ENCODE measurements at regions not wholly inside any gene's neighbourhood (a gene's known extent, or its start where the extent isn't known, plus 50 kb on each side); places are given as distances from the start of the nearest gene placed in this dataset.

GRCh38 chr3:10669490-10670048, 146.5 kb upstream of the SLC6A11 start:
- no peak overlapping the region for H3K27ac ChIP-seq
- H3K4me1 ChIP-seq (ENCODE audit: low read depth, poor library complexity, severe bottlenecking), result no peaks in the 10 kb centered on the region
- no peaks in the 10 kb centered on the region for H4K20me1 ChIP-seq (ENCODE audit: insufficient read depth)
- no peak overlapping the region for H3K9ac ChIP-seq
- TF ChIP-seq, protein P1, sequence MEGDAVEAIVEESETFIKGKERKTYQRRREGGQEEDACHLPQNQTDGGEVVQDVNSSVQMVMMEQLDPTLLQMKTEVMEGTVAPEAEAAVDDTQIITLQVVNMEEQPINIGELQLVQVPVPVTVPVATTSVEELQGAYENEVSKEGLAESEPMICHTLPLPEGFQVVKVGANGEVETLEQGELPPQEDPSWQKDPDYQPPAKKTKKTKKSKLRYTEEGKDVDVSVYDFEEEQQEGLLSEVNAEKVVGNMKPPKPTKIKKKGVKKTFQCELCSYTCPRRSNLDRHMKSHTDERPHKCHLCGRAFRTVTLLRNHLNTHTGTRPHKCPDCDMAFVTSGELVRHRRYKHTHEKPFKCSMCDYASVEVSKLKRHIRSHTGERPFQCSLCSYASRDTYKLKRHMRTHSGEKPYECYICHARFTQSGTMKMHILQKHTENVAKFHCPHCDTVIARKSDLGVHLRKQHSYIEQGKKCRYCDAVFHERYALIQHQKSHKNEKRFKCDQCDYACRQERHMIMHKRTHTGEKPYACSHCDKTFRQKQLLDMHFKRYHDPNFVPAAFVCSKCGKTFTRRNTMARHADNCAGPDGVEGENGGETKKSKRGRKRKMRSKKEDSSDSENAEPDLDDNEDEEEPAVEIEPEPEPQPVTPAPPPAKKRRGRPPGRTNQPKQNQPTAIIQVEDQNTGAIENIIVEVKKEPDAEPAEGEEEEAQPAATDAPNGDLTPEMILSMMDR (conservative IDR thresholded peaks at IDR 0.05; ENCODE audit: low read depth, low read length), result no peak
- H3K79me2 ChIP-seq (ENCODE audit: insufficient read depth, low read depth), result no peaks in the 10 kb centered on the region
- no peak overlapping the region for H2AFZ ChIP-seq (ENCODE audit: low read depth)
- no peak overlapping the region for H3K4me3 ChIP-seq (IDR thresholded peaks at IDR 0.05; ENCODE audit: insufficient read depth, low read depth, low read length)
- no peaks in the 10 kb centered on the region for H3K36me3 ChIP-seq (ENCODE audit: insufficient read depth)
- no peaks in the 10 kb centered on the region for H3K27me3 ChIP-seq (ENCODE audit: insufficient read depth, low read depth)
- H3K4me2 ChIP-seq, result no peak overlapping the region

GRCh38 chr3:10672422-10672821, 143.6 kb upstream of the SLC6A11 start:
- Histone ChIP-seq H4K20me1 (ENCODE audit: insufficient read depth) (no peaks in the 10 kb centered on the region), H3K27me3 (ENCODE audit: insufficient read depth, low read depth) (no peaks in the 10 kb centered on the region), H3K36me3 (ENCODE audit: insufficient read depth) (no peaks in the 10 kb centered on the region), H3K4me3 (IDR thresholded peaks at IDR 0.05; ENCODE audit: insufficient read depth, low read depth, low read length) (no peak overlapping the region), H3K4me2 (no peak overlapping the region), H3K27ac (no peak overlapping the region), H3K79me2 (ENCODE audit: insufficient read depth, low read depth) (no peaks in the 10 kb centered on the region), H3K9ac (no peak overlapping the region), H2AFZ (ENCODE audit: low read depth) (no peak overlapping the region), H3K4me1 (ENCODE audit: low read depth, poor library complexity, severe bottlenecking) (no peaks in the 10 kb centered on the region)
- TF ChIP-seq, protein P1 (conservative IDR thresholded peaks at IDR 0.05; ENCODE audit: low read depth, low read length), result no peak

- Histone ChIP-seq H3K79me2 (ENCODE audit: insufficient read depth, low read depth) (no peaks in the 10 kb centered on the region), H3K4me2 (no peak overlapping the region), H3K4me1 (ENCODE audit: low read depth, poor library complexity, severe bottlenecking) (no peaks in the 10 kb centered on the region), H2AFZ (ENCODE audit: low read depth) (no peak overlapping the region), H4K20me1 (ENCODE audit: insufficient read depth) (no peaks in the 10 kb centered on the region), H3K36me3 (ENCODE audit: insufficient read depth) (no peaks in the 10 kb centered on the region), H3K9ac (no peak overlapping the region), H3K27ac (no peak overlapping the region), H3K4me3 (IDR thresholded peaks at IDR 0.05; ENCODE audit: insufficient read depth, low read depth, low read length) (no peak overlapping the region), H3K27me3 (ENCODE audit: insufficient read depth, low read depth) (no peaks in the 10 kb centered on the region)
- TF ChIP-seq, protein P1 (conservative IDR thresholded peaks at IDR 0.05; ENCODE audit: low read depth, low read length), result no peak
These were observed 141.4 kb upstream of the SLC6A11 start for GRCh38 chr3:10674578-10674977.

DNA sequence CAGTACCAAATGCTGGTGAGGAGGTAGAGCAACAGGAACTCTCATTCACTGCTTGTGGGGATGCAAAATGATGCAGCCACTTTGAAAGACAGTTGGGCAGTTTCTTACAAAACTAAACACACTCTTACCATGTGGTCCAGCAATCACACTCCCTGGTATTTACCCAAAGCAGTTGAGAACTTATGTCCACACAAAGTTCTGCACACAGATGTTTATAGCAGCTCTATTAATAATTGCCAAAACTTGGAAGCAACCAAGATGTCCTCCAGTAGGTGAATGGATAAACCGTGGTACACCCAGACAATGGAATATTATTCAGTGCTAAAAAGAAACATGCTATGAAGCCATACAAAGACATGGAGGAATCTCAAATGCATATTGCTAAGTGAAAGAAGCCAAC, 139.1 kb upstream of the SLC6A11 start:
- TF ChIP-seq, protein P1 (conservative IDR thresholded peaks at IDR 0.05; ENCODE audit: low read depth, low read length), result no peak
- no peaks in the 10 kb centered on the region for H3K27me3 ChIP-seq (ENCODE audit: insufficient read depth, low read depth)
- no peak overlapping the region for H3K27ac ChIP-seq
- no peak overlapping the region for H3K4me3 ChIP-seq (IDR thresholded peaks at IDR 0.05; ENCODE audit: insufficient read depth, low read depth, low read length)
- H3K36me3 ChIP-seq (ENCODE audit: insufficient read depth), result no peaks in the 10 kb centered on the region
- H3K4me1 ChIP-seq (ENCODE audit: low read depth, poor library complexity, severe bottlenecking), result no peaks in the 10 kb centered on the region
- H2AFZ ChIP-seq (ENCODE audit: low read depth), result no peak overlapping the region
- no peak overlapping the region for H3K9ac ChIP-seq
- no peaks in the 10 kb centered on the region for H3K79me2 ChIP-seq (ENCODE audit: insufficient read depth, low read depth)
- no peak overlapping the region for H3K4me2 ChIP-seq
- no peaks in the 10 kb centered on the region for H4K20me1 ChIP-seq (ENCODE audit: insufficient read depth)

Measured in KMS-11 (cell line).